ENCODE measurements at regions not wholly inside any gene's neighbourhood (a gene's known extent, or its start where the extent isn't known, plus 50 kb on each side); places are given as distances from the start of the nearest gene placed in this dataset.
"Not testable (repeated sequence)": the region's sequence is repeated elsewhere in the genome, so short reads cannot be mapped to it uniquely, and the experiment has no call there.

GRCh38 chr4:33080275-33080674, 2360.1 kb downstream of the PCDH7 start:
- ATAC-seq: no peak
- intact Hi-C loops (cut with DNase I, micrococcal nuclease): no loop called here
- peaks cover 5% of the 10 kb centered on the region for H3K9me3 Mint-ChIP-seq (ENCODE audit: low read depth)
- ChIA-PET CTCF (no interaction called here), POLR2A (no interaction called here)
- no peaks in the 10 kb centered on the region for H3K36me3 Mint-ChIP-seq (ENCODE audit: low read depth)
- H3K27me3 Mint-ChIP-seq: no peaks in the 10 kb centered on the region
- no peak for DNase-seq
- H3K4me1 Mint-ChIP-seq: no peaks in the 10 kb centered on the region
- no peak overlapping the region for H3K4me3 Mint-ChIP-seq
- H3K27ac Mint-ChIP-seq: no peak overlapping the region

- CTCF ChIA-PET: no interaction called here
- no peaks in the 10 kb centered on the region for H3K27me3 Mint-ChIP-seq
Measured at GRCh38 chr4:33085709-33086108, 2365.5 kb downstream of the PCDH7 start.

GRCh38 chr4:33086331-33086925, 2366.3 kb downstream of the PCDH7 start:
- no peak for DNase-seq
- intact Hi-C loops (cut with DNase I, micrococcal nuclease): no loop called here
- ChIA-PET CTCF (no interaction called here), POLR2A (no interaction called here)
- no peaks in the 10 kb centered on the region for H3K4me1 Mint-ChIP-seq
- no peak overlapping the region for H3K27ac Mint-ChIP-seq
- H3K36me3 Mint-ChIP-seq (ENCODE audit: low read depth): no peaks in the 10 kb centered on the region
- no peak overlapping the region for H3K4me3 Mint-ChIP-seq
- ATAC-seq: no peak
- no peaks in the 10 kb centered on the region for H3K27me3 Mint-ChIP-seq
- peaks cover 9% of the 10 kb centered on the region for H3K9me3 Mint-ChIP-seq (ENCODE audit: low read depth)

More at GRCh38 chr4:33085709-33086108, 2365.5 kb downstream of the PCDH7 start:
- Mint-ChIP-seq H3K36me3 (ENCODE audit: low read depth) (no peaks in the 10 kb centered on the region), H3K4me1 (no peaks in the 10 kb centered on the region), H3K27ac (no peak overlapping the region), H3K9me3 (ENCODE audit: low read depth) (peaks cover 11% of the 10 kb centered on the region), H3K4me3 (no peak overlapping the region)
- no peak for ATAC-seq
- POLR2A ChIA-PET: no interaction called here
- intact Hi-C loops (cut with DNase I, micrococcal nuclease): no loop called here
- no peak for DNase-seq

GRCh38 chr4:33088713-33089112, 2368.5 kb downstream of the PCDH7 start:
- POLR2A ChIA-PET: no interaction called here
- ATAC-seq (no peak), DNase-seq (no peak)
- peaks cover 9% of the 10 kb centered on the region for H3K9me3 Mint-ChIP-seq (ENCODE audit: low read depth)
- CTCF ChIA-PET: no interaction called here
- H3K36me3 Mint-ChIP-seq (ENCODE audit: low read depth): no peaks in the 10 kb centered on the region
- H3K4me1 Mint-ChIP-seq: no peaks in the 10 kb centered on the region
- H3K27ac Mint-ChIP-seq: no peak overlapping the region
- intact Hi-C loops (cut with DNase I, micrococcal nuclease): no loop called here
- no peak overlapping the region for H3K4me3 Mint-ChIP-seq
- H3K27me3 Mint-ChIP-seq: no peaks in the 10 kb centered on the region

- no peak for DNase-seq
Measured at GRCh38 chr4:33090910-33091309, 2370.7 kb downstream of the PCDH7 start.

GRCh38 chr4:33091961-33092360, 2371.8 kb downstream of the PCDH7 start:
- CTCF ChIA-PET: no interaction called here

More at GRCh38 chr4:33090910-33091309, 2370.7 kb downstream of the PCDH7 start:
- ChIA-PET CTCF (no interaction called here), POLR2A (no interaction called here)
- H3K27me3 Mint-ChIP-seq: no peaks in the 10 kb centered on the region
- no peak overlapping the region for H3K27ac Mint-ChIP-seq
- no peaks in the 10 kb centered on the region for H3K36me3 Mint-ChIP-seq (ENCODE audit: low read depth)
- no peak for ATAC-seq
- H3K9me3 Mint-ChIP-seq (ENCODE audit: low read depth): peaks cover 8% of the 10 kb centered on the region
- H3K4me3 Mint-ChIP-seq: no peak overlapping the region
- no peaks in the 10 kb centered on the region for H3K4me1 Mint-ChIP-seq
- intact Hi-C loops (cut with DNase I, micrococcal nuclease): no loop called here

GRCh38 chr4:33104273-33104672, 2384.1 kb downstream of the PCDH7 start:
- H3K27me3 Mint-ChIP-seq: no peaks in the 10 kb centered on the region
- H3K4me1 Mint-ChIP-seq: no peaks in the 10 kb centered on the region
- DNase-seq (no peak), ATAC-seq (no peak)
- H3K9me3 Mint-ChIP-seq (ENCODE audit: low read depth): peaks cover 12% of the 10 kb centered on the region
- CTCF ChIA-PET: no interaction called here
- no peak overlapping the region for H3K4me3 Mint-ChIP-seq
- POLR2A ChIA-PET: no interaction called here
- H3K27ac Mint-ChIP-seq: no peak overlapping the region
- intact Hi-C loops (cut with DNase I, micrococcal nuclease): no loop called here
- H3K36me3 Mint-ChIP-seq (ENCODE audit: low read depth): no peaks in the 10 kb centered on the region

More at GRCh38 chr4:33091961-33092360, 2371.8 kb downstream of the PCDH7 start:
- POLR2A ChIA-PET: no interaction called here
- Mint-ChIP-seq H3K4me3 (no peak overlapping the region), H3K36me3 (ENCODE audit: low read depth) (no peaks in the 10 kb centered on the region), H3K9me3 (ENCODE audit: low read depth) (peaks cover 8% of the 10 kb centered on the region), H3K4me1 (no peaks in the 10 kb centered on the region), H3K27me3 (no peaks in the 10 kb centered on the region), H3K27ac (no peak overlapping the region)
- intact Hi-C loops (cut with DNase I, micrococcal nuclease): no loop called here
- ATAC-seq: no peak
- DNase-seq: no peak

GRCh38 chr4:33107814-33108213, 2387.6 kb downstream of the PCDH7 start:
- peaks cover 5% of the 10 kb centered on the region for H3K9me3 Mint-ChIP-seq (ENCODE audit: low read depth)
- H3K36me3 Mint-ChIP-seq (ENCODE audit: low read depth): no peaks in the 10 kb centered on the region
- intact Hi-C loops (cut with DNase I, micrococcal nuclease): no loop called here
- H3K4me3 Mint-ChIP-seq: no peak overlapping the region
- ATAC-seq (no peak), DNase-seq (no peak)
- no peaks in the 10 kb centered on the region for H3K4me1 Mint-ChIP-seq
- no peak overlapping the region for H3K27ac Mint-ChIP-seq
- no peaks in the 10 kb centered on the region for H3K27me3 Mint-ChIP-seq
- ChIA-PET POLR2A (no interaction called here), CTCF (no interaction called here)

- no peaks in the 10 kb centered on the region for H3K36me3 Mint-ChIP-seq (ENCODE audit: low read depth)
- no peak for ATAC-seq
- no peak overlapping the region for H3K27ac Mint-ChIP-seq
- POLR2A ChIA-PET: no interaction called here
- intact Hi-C loops (cut with DNase I, micrococcal nuclease): no loop called here
- peaks cover 15% of the 10 kb centered on the region for H3K9me3 Mint-ChIP-seq (ENCODE audit: low read depth)
- no peak overlapping the region for H3K4me3 Mint-ChIP-seq
- no peaks in the 10 kb centered on the region for H3K27me3 Mint-ChIP-seq
- DNase-seq: no peak
- no peaks in the 10 kb centered on the region for H3K4me1 Mint-ChIP-seq
- CTCF ChIA-PET: interaction anchor here (0.7 kb wide), 1 partner anchor 1232 kb away, joined by 3 read pairs; no protein-coding TSS in a partner anchor
Measured at GRCh38 chr4:33111117-33111516, 2390.9 kb downstream of the PCDH7 start.

GRCh38 chr4:33116871-33117270, 2396.7 kb downstream of the PCDH7 start:
- H3K4me1 Mint-ChIP-seq: no peaks in the 10 kb centered on the region
- intact Hi-C loops (cut with DNase I, micrococcal nuclease): no loop called here
- H3K4me3 Mint-ChIP-seq: no peak overlapping the region
- no peaks in the 10 kb centered on the region for H3K27me3 Mint-ChIP-seq
- CTCF ChIA-PET: no interaction called here
- ATAC-seq (no peak), DNase-seq (no peak)
- no peaks in the 10 kb centered on the region for H3K36me3 Mint-ChIP-seq (ENCODE audit: low read depth)
- H3K27ac Mint-ChIP-seq: no peak overlapping the region
- peaks cover 22% of the 10 kb centered on the region for H3K9me3 Mint-ChIP-seq (ENCODE audit: low read depth)
- POLR2A ChIA-PET: no interaction called here

GRCh38 chr4:33126002-33126401, 2405.8 kb downstream of the PCDH7 start:
- Mint-ChIP-seq H3K27me3 (no peaks in the 10 kb centered on the region), H3K4me1 (no peaks in the 10 kb centered on the region), H3K36me3 (ENCODE audit: low read depth) (no peaks in the 10 kb centered on the region), H3K27ac (no peak overlapping the region), H3K9me3 (ENCODE audit: low read depth) (peaks cover 6% of the 10 kb centered on the region), H3K4me3 (no peak overlapping the region)
- CTCF ChIA-PET: no interaction called here
- intact Hi-C loops (cut with DNase I, micrococcal nuclease): no loop called here
- POLR2A ChIA-PET: no interaction called here
- ATAC-seq (no peak), DNase-seq (no peak)

- intact Hi-C loops (cut with DNase I, micrococcal nuclease); H3K4me3 Mint-ChIP-seq; H3K27ac Mint-ChIP-seq; H3K36me3 Mint-ChIP-seq (ENCODE audit: low read depth); DNase-seq; H3K4me1 Mint-ChIP-seq; H3K9me3 Mint-ChIP-seq (ENCODE audit: low read depth); ATAC-seq; POLR2A ChIA-PET; CTCF ChIA-PET; H3K27me3 Mint-ChIP-seq: not testable (repeated sequence)
Measured at GRCh38 chr4:33130662-33131061, 2410.5 kb downstream of the PCDH7 start.

GRCh38 chr4:33133723-33134122, 2413.6 kb downstream of the PCDH7 start:
- no peak overlapping the region for H3K4me3 Mint-ChIP-seq
- POLR2A ChIA-PET: interaction anchor here (0.7 kb wide), 1 partner anchor 1008 kb away, joined by 3 read pairs; no protein-coding TSS in a partner anchor
- no peaks in the 10 kb centered on the region for H3K36me3 Mint-ChIP-seq (ENCODE audit: low read depth)
- H3K9me3 Mint-ChIP-seq (ENCODE audit: low read depth): peaks cover 4% of the 10 kb centered on the region
- intact Hi-C loops (cut with DNase I, micrococcal nuclease): no loop called here
- DNase-seq (no peak), ATAC-seq (no peak)
- H3K27me3 Mint-ChIP-seq: no peaks in the 10 kb centered on the region
- CTCF ChIA-PET: no interaction called here
- no peak overlapping the region for H3K27ac Mint-ChIP-seq
- H3K4me1 Mint-ChIP-seq: no peaks in the 10 kb centered on the region
